ENCODE measurements at regions not wholly inside any gene's neighbourhood (a gene's known extent, or its start where the extent isn't known, plus 50 kb on each side); places are given as distances from the start of the nearest gene placed in this dataset.

DNA sequence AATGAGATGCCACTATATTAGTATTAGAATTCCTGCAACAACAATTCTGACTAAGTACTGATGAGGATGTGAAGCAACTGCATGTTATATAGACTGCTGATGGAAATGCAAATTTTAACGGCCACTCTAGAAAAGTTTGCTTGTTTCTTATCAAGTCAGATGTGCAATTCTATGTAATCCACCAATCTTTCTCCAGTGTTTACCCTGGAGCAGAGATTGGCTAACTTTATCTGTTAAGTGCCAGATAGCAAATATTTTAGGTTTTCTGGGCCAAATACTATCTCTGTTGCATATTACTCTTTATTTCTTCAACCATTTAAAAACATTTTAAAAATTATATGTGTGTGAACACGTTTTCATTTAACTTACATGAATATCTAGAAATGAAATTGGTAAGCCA, 586.9 kb downstream of the FAM181B start:
- TF ChIP-seq, protein P1, sequence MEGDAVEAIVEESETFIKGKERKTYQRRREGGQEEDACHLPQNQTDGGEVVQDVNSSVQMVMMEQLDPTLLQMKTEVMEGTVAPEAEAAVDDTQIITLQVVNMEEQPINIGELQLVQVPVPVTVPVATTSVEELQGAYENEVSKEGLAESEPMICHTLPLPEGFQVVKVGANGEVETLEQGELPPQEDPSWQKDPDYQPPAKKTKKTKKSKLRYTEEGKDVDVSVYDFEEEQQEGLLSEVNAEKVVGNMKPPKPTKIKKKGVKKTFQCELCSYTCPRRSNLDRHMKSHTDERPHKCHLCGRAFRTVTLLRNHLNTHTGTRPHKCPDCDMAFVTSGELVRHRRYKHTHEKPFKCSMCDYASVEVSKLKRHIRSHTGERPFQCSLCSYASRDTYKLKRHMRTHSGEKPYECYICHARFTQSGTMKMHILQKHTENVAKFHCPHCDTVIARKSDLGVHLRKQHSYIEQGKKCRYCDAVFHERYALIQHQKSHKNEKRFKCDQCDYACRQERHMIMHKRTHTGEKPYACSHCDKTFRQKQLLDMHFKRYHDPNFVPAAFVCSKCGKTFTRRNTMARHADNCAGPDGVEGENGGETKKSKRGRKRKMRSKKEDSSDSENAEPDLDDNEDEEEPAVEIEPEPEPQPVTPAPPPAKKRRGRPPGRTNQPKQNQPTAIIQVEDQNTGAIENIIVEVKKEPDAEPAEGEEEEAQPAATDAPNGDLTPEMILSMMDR (conservative IDR thresholded peaks at IDR 0.05; ENCODE audit: low read depth, low read length): no peak
- TF ChIP-seq EZH2phosphoT487 (IDR thresholded peaks at IDR 0.05; ENCODE audit: borderline replicate concordance, low read length): no peak
- TF ChIP-seq EZH2 (IDR thresholded peaks at IDR 0.05; ENCODE audit: low read length, unreplicated experiment): no peak

All from PC-3 (cell line).